ENCODE measurements at regions not wholly inside any gene's neighbourhood (a gene's known extent, or its start where the extent isn't known, plus 50 kb on each side); places are given as distances from the start of the nearest gene placed in this dataset.
"Not testable (repeated sequence)": the region's sequence is repeated elsewhere in the genome, so short reads cannot be mapped to it uniquely, and the experiment has no call there.

DNA sequence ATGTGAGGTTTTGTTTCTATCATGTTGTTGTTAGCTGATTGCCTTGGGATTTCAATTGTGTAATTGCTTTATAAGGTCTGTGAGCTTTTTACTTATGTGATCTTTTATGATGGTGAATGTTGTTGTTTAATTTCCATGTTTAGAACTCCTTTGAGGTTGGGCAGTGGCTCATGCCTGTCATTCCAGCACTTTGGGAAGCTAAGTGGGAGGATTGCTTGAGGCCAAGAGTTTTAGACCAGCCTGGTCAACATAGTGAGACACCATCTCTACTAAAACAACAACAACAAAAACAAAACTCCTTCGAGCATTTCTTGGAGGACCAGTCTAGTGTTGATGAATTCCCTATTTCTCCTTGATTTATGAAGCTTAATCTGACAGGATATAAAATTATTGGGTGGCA is 102.1 kb upstream of the PMCH start:
- TF ChIP-seq POLR2A (IDR thresholded peaks at IDR 0.05) = no peak
- no peak for TF ChIP-seq CTCF (IDR thresholded peaks at IDR 0.05)
- no peaks in the 10 kb centered on the region for H3K4me1 ChIP-seq
- ATAC-seq = no peak
- no peak for DNase-seq
- H3K9me3 ChIP-seq = no peaks in the 10 kb centered on the region
- no peak overlapping the region for H3K27ac ChIP-seq
- H3K36me3 ChIP-seq (replicated peaks in 1 of 2; ENCODE audit: insufficient read depth in 1 of 2, low read depth in 2 of 2) = no peaks in the 10 kb centered on the region
- no peak overlapping the region for H3K4me3 ChIP-seq
- no peaks in the 10 kb centered on the region for H3K27me3 ChIP-seq
- 68 to 86% methylated on average over 1 of the region's 1 CpG for WGBS, 2 donors
- intact Hi-C loops (cut with DNase I) = loop anchor here (10.0 kb wide), 1 partner anchor 185 kb away; the partner anchor contains the start of gene IGF1

DNA sequence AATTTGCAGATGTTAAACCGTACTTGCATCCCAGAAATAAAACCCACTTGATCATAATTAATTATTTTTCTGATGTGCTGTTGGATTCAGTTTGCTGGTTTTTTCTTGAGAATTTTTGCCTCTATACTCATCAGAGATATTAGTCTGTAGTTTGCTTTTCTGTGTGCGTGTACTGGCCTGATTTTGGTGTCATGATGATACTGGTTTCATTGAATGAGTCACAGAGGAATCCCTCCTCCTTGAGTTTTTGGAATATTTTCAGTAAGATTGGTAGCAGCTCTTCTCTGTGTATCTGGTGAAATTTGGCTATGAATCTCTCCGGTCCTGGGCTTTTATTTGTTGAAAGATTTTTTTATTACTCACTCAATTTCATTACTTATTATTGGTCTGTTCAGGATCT is 100.4 kb upstream of the PMCH start:
- H3K4me1 ChIP-seq = no peaks in the 10 kb centered on the region
- H3K27ac ChIP-seq = no peak overlapping the region
- no peak overlapping the region for H3K4me3 ChIP-seq
- no peaks in the 10 kb centered on the region for H3K9me3 ChIP-seq
- WGBS, 2 donors = 73 to 81% methylated on average over 3 of the region's 3 CpGs
- H3K27me3 ChIP-seq = no peaks in the 10 kb centered on the region
- DNase-seq (no peak), ATAC-seq (no peak)
- intact Hi-C loops (cut with DNase I) = no loop called here
- H3K36me3 ChIP-seq (replicated peaks in 1 of 2; ENCODE audit: insufficient read depth in 1 of 2, low read depth in 2 of 2) = no peaks in the 10 kb centered on the region
- TF ChIP-seq POLR2A (IDR thresholded peaks at IDR 0.05) = no peak
- no peak for TF ChIP-seq CTCF (IDR thresholded peaks at IDR 0.05)

DNA sequence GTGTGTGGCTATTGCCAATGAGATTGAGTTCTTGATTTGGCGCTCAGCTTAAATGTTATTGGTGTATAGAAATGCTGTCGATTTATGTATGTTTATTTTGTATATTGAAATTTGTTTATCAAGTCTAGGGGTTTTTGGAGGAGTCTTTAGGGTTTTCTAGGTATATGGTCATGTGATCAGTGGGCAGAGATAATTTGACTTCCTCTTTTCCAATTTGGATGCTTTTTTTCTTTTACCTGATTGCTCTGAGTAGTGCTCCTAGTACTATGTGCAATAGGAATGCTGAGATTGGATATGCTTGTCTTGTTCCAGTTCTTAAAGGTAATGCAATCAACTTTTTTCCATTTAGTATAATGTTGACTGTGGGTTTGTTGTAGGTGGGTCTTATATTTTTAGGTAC is 99.8 kb upstream of the PMCH start:
- 84 to 91% methylated on average over 2 of the region's 2 CpGs for WGBS, 2 donors
- no peak overlapping the region for H3K27ac ChIP-seq
- intact Hi-C loops (cut with DNase I) = no loop called here
- no peaks in the 10 kb centered on the region for H3K27me3 ChIP-seq
- ATAC-seq = no peak
- H3K36me3 ChIP-seq (replicated peaks in 1 of 2; ENCODE audit: insufficient read depth in 1 of 2, low read depth in 2 of 2) = no peaks in the 10 kb centered on the region
- no peak for TF ChIP-seq POLR2A (IDR thresholded peaks at IDR 0.05)
- TF ChIP-seq CTCF (IDR thresholded peaks at IDR 0.05) = no peak
- H3K4me3 ChIP-seq = no peak overlapping the region
- no peak for DNase-seq
- no peaks in the 10 kb centered on the region for H3K9me3 ChIP-seq
- no peaks in the 10 kb centered on the region for H3K4me1 ChIP-seq

- H3K4me1 ChIP-seq = no peaks in the 10 kb centered on the region
- ATAC-seq (no peak), DNase-seq (no peak)
- intact Hi-C loops (cut with DNase I) = no loop called here
- H3K9me3 ChIP-seq = no peaks in the 10 kb centered on the region
- no peak overlapping the region for H3K27ac ChIP-seq
- H3K4me3 ChIP-seq = no peak overlapping the region
- H3K36me3 ChIP-seq (replicated peaks in 1 of 2; ENCODE audit: insufficient read depth in 1 of 2, low read depth in 2 of 2) = no peaks in the 10 kb centered on the region
- TF ChIP-seq POLR2A (IDR thresholded peaks at IDR 0.05) (no peak), CTCF (IDR thresholded peaks at IDR 0.05) (no peak)
- WGBS, 2 donors = 88 to 100% methylated on average over 1 of the region's 1 CpG
- no peaks in the 10 kb centered on the region for H3K27me3 ChIP-seq
These were observed 96.9 kb upstream of the PMCH start for GRCh38 chr12:102294568-102294967.

DNA sequence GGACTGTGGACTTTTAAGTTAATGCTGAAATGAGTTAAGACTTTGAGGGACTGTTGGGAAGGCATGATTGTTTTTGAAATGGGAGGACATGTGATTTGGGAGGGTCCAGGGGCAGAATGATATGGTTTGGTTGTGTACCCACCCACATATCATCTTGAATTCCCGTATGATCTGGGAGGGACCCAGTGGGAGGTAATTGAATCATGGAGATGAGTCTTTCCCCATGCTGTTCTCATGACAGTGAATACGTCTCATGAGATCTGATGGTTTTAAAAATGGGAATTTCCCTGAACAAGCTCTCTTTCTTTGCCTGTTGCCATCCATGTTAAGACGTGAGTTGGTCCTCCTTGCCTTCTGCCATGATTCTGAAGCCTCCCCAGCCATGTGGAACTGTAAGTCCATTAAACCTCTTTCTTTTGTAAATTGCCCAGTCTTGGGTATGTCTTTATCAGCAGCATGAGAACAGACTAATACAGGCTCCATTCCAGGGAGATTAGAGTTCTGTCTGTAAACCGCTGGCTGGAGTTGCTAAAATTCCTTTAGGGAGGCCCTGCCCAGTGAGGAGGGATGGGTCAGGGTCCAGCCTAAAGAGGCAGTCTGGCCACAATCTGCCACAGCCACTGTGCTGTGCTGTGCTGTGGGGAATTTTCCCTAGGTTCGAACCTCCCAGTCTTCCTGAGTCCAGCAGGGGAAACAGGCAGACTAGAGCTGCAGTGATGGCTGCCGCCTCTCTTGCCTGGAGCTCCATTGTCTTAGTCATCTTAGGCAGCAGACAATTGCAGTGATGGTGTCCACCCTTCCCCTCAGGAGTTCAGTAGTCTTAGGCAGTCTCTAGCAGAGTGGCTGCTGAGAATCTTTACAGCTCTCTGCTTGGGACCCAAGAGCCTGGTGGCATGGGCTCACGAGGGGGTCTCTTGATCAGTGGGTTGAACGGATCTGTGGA is 94.1 kb upstream of the PMCH start:
- DNase-seq; H3K36me3 ChIP-seq (replicated peaks in 1 of 2; ENCODE audit: insufficient read depth in 1 of 2, low read depth in 2 of 2): not testable (repeated sequence)

GRCh38 chr12:102289702-102290101 is 92.1 kb upstream of the PMCH start:
- DNase-seq; ATAC-seq; H3K27me3 ChIP-seq; H3K4me3 ChIP-seq; H3K9me3 ChIP-seq; intact Hi-C loops (cut with DNase I); H3K36me3 ChIP-seq (replicated peaks in 1 of 2; ENCODE audit: insufficient read depth in 1 of 2, low read depth in 2 of 2); H3K4me1 ChIP-seq; H3K27ac ChIP-seq: not testable (repeated sequence)
- WGBS, 2 donors = 60 to 80% methylated on average over 2 of the region's 2 CpGs

More for the DNA sequence above, 94.1 kb upstream of the PMCH start:
- H3K4me3 ChIP-seq; H3K27me3 ChIP-seq; H3K27ac ChIP-seq; intact Hi-C loops (cut with DNase I); ATAC-seq; H3K4me1 ChIP-seq; H3K9me3 ChIP-seq: not testable (repeated sequence)
- whole genome bisulfite sequencing, 2 donors = 69 to 76% methylated on average over 7 to 8 of the region's 8 CpGs

All from body of pancreas (tissue), 4 donors.